NCI-H2107 treated with DMSO at 0.1 percent for 48 hours (cell line): ENCODE measurements at regions not wholly inside any gene's neighbourhood (a gene's known extent, or its start where the extent isn't known, plus 50 kb on each side); places are given as distances from the start of the nearest gene placed in this dataset.
"Not testable (repeated sequence)": the region's sequence is repeated elsewhere in the genome, so short reads cannot be mapped to it uniquely, and the experiment has no call there.

Experiments used
- DNase-seq: peaks from one replicate; lab custom pipeline; 2025; ENCODE audit not compliant: unreplicated experiment; lab: John Stamatoyannopoulos, UW

- no peak for DNase-seq
Observed at GRCh38 chr5:130957151-130957550, 207.9 kb downstream of the HINT1 start.

GRCh38 chr5:130955041-130955440 is 210.0 kb downstream of the HINT1 start:
- no peak for DNase-seq

- DNase-seq: no peak
Observed at GRCh38 chr5:130954336-130954735, 210.7 kb downstream of the HINT1 start.

- DNase-seq: no peak
Observed at GRCh38 chr5:130939059-130939458, 226.0 kb downstream of the HINT1 start.

- DNase-seq: no peak
Observed at GRCh38 chr5:130937046-130937445, 228.0 kb downstream of the HINT1 start.

GRCh38 chr5:130923543-130924124 is 241.4 kb downstream of the HINT1 start:
- no peak for DNase-seq

- no peak for DNase-seq
Observed at GRCh38 chr5:130912088-130912487, 253.0 kb downstream of the HINT1 start.

GRCh38 chr5:130908186-130908585 is 256.9 kb downstream of the HINT1 start:
- DNase-seq: no peak

GRCh38 chr5:130897537-130898195 is 267.4 kb downstream of the HINT1 start:
- peak; percentile 25 for DNase-seq

- not testable (repeated sequence) for DNase-seq
Observed at GRCh38 chr5:130897181-130897536, 267.9 kb downstream of the HINT1 start.

- no peak for DNase-seq
Observed at GRCh38 chr5:130896636-130897035, 268.4 kb downstream of the HINT1 start.

GRCh38 chr5:130893006-130893405 is 272.1 kb downstream of the HINT1 start:
- DNase-seq: no peak

- DNase-seq: no peak
Observed at GRCh38 chr5:130890610-130891009, 274.4 kb downstream of the HINT1 start.

GRCh38 chr5:130885691-130886090 is 279.4 kb downstream of the HINT1 start:
- DNase-seq: no peak

GRCh38 chr5:130885027-130885426 is 280.0 kb downstream of the HINT1 start:
- DNase-seq: no peak

GRCh38 chr5:130884023-130884422 is 281.0 kb downstream of the HINT1 start:
- DNase-seq: no peak

GRCh38 chr5:130875656-130876055 is 289.4 kb downstream of the HINT1 start:
- DNase-seq: no peak

- DNase-seq: no peak
Observed at GRCh38 chr5:130874861-130875417, 290.1 kb downstream of the HINT1 start.

- no peak for DNase-seq
Observed at GRCh38 chr5:130871346-130872086, 293.5 kb downstream of the HINT1 start.

- no peak for DNase-seq
Observed at GRCh38 chr5:130870691-130871090, 294.4 kb downstream of the HINT1 start.

GRCh38 chr5:130868186-130868840 is 296.7 kb downstream of the HINT1 start:
- DNase-seq: no peak
